Loucy (cell line): ENCODE measurements at regions not wholly inside any gene's neighbourhood (a gene's known extent, or its start where the extent isn't known, plus 50 kb on each side); places are given as distances from the start of the nearest gene placed in this dataset.
A peak's percentile ranks its signal among the peaks of the same experiment; 100 is the strongest.

Experiments used
- H2AFZ ChIP-seq: fragments of 200-600 bp; sonication (generic); 2 replicates; pipeline ENCODE4 v1.6.0; 2016; ENCODE audit warnings: antibody characterized with exemption, mild to moderate bottlenecking, low read length, moderate library complexity
- H3F3A ChIP-seq: fragments of 200-600 bp; 2 replicates; pipeline ENCODE4 v1.6.0; 2016; ENCODE audit warnings: antibody characterized with exemption, low read depth, mild to moderate bottlenecking
- H3K27me3 ChIP-seq: fragments of 200-600 bp; sonication (generic); 2 replicates; pipeline ENCODE4 v1.6.1; 2014; ENCODE audit warnings: low read length, mild to moderate bottlenecking; ENCODE audit not compliant: insufficient read depth, poor library complexity, severe bottlenecking
- H3K36me3 ChIP-seq: fragments of 200-600 bp; sonication (generic); 2 replicates; pipeline ENCODE4 v1.6.1; 2016; ENCODE audit warnings: low read length; ENCODE audit not compliant: insufficient read depth
- H3K4me1 ChIP-seq: fragments of 200-600 bp; sonication (generic); 2 replicates; pipeline ENCODE4 v1.5.1; 2014; ENCODE audit warnings: low read length, mild to moderate bottlenecking; ENCODE audit not compliant: insufficient read depth, poor library complexity, severe bottlenecking
- H3K4me2 ChIP-seq: fragments of 200-600 bp; sonication (generic); 2 replicates; pipeline ENCODE4 v1.6.0; 2014; ENCODE audit warnings: antibody characterized with exemption, low read length, low read depth, mild to moderate bottlenecking; ENCODE audit not compliant: poor library complexity, severe bottlenecking
- H3K4me3 ChIP-seq: fragments of 200-600 bp; sonication (generic); 2 replicates; pipeline ENCODE4 v1.5.1; 2014; ENCODE audit warnings: low read length, mild to moderate bottlenecking, mixed read lengths; ENCODE audit not compliant: poor library complexity, severe bottlenecking
- H3K79me2 ChIP-seq: fragments of 200-600 bp; sonication (generic); 2 replicates; pipeline ENCODE4 v1.6.1; 2014; ENCODE audit warnings: low read length; ENCODE audit not compliant: insufficient read depth
- H3K9ac ChIP-seq: fragments of 200-600 bp; sonication (generic); 2 replicates; pipeline ENCODE4 v1.6.0; 2014; ENCODE audit warnings: mild to moderate bottlenecking, low read depth, low read length, moderate library complexity; ENCODE audit not compliant: poor library complexity, severe bottlenecking
- H3K9me2 ChIP-seq: fragments of 200-600 bp; sonication (generic); replicated peaks from 2 replicates; pipeline ENCODE4 v1.6.1; 2016; ENCODE audit warnings: low read depth, low read length, mixed read lengths
- H3K9me3 ChIP-seq: fragments of 200-600 bp; sonication (generic); 2 replicates; pipeline ENCODE4 v1.6.1; 2014; ENCODE audit warnings: mild to moderate bottlenecking, antibody characterized with exemption, low read length, low read depth; ENCODE audit not compliant: insufficient read depth
- H4K20me1 ChIP-seq: fragments of 200-600 bp; sonication (generic); 2 replicates; pipeline ENCODE4 v1.6.0; 2014; ENCODE audit warnings: antibody characterized with exemption, low read length, mild to moderate bottlenecking; ENCODE audit not compliant: insufficient read depth, poor library complexity, severe bottlenecking
- EZH2phosphoT487 ChIP-seq: fragments of 200-600 bp; IDR thresholded peaks from 2 replicates; pipeline ENCODE4 v1.6.1; 2018; ENCODE audit warnings: antibody characterized with exemption, mild to moderate bottlenecking, moderate library complexity, borderline replicate concordance
- TF ChIP-seq, protein P1 (sequence below): fragments of 200-600 bp; sonication (generic); conservative IDR thresholded peaks from 2 replicates; pipeline ENCODE4 v1.5.1; 2014; ENCODE audit warnings: mild to moderate bottlenecking, antibody characterized with exemption, low read length

DNA sequence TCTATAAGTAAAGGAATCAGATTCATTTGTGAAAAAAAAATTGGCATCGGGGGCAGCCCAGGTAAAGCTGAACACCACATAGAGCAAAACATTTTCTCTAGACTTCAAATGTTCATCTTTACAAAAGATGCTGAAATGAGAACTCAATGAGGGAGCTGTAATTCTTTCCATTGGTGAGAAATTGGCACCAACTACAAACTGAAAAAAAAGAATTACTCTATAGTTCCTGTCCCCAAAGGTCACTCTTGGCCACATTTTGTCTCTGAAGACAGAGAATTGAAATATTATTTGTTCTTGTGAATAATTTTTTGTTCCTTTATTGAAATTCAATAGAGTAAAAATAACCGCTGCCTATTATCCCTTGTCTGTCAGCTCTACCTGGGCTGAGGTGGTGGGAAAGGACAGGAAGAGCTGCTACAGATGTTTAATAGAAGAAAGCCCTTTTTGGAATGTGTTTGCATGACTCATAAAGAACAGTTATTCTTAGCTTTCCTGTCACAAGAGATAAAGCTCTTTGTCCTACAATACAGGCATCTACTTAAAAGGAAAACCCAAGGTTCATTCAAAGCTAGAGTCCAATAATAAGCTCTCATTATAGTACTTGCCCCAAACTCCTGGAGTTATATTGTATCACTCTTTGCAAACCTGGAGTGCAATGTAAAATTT lies 380.1 kb upstream of the KITLG start:
- H3K9ac ChIP-seq, result no peak overlapping the region
- H3K9me2 ChIP-seq, result no peaks in the 10 kb centered on the region
- H3K4me2 ChIP-seq, result peak overlapping the region; percentile 62
- TF ChIP-seq, protein P1, sequence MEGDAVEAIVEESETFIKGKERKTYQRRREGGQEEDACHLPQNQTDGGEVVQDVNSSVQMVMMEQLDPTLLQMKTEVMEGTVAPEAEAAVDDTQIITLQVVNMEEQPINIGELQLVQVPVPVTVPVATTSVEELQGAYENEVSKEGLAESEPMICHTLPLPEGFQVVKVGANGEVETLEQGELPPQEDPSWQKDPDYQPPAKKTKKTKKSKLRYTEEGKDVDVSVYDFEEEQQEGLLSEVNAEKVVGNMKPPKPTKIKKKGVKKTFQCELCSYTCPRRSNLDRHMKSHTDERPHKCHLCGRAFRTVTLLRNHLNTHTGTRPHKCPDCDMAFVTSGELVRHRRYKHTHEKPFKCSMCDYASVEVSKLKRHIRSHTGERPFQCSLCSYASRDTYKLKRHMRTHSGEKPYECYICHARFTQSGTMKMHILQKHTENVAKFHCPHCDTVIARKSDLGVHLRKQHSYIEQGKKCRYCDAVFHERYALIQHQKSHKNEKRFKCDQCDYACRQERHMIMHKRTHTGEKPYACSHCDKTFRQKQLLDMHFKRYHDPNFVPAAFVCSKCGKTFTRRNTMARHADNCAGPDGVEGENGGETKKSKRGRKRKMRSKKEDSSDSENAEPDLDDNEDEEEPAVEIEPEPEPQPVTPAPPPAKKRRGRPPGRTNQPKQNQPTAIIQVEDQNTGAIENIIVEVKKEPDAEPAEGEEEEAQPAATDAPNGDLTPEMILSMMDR, result no peak
- no peak for TF ChIP-seq EZH2phosphoT487
- no peaks in the 10 kb centered on the region for H3K27me3 ChIP-seq
- H4K20me1 ChIP-seq, result no peaks in the 10 kb centered on the region
- no peaks in the 10 kb centered on the region for H3K9me3 ChIP-seq
- no peak overlapping the region for H2AFZ ChIP-seq
- H3K36me3 ChIP-seq, result no peaks in the 10 kb centered on the region
- H3K4me3 ChIP-seq, result peak overlapping the region; percentile 11
- H3F3A ChIP-seq, result peaks cover 9% of the 10 kb centered on the region; the same call in 1 of the 2 replicates
- H3K4me1 ChIP-seq, result peaks cover 28% of the 10 kb centered on the region
- H3K79me2 ChIP-seq, result no peaks in the 10 kb centered on the region

DNA sequence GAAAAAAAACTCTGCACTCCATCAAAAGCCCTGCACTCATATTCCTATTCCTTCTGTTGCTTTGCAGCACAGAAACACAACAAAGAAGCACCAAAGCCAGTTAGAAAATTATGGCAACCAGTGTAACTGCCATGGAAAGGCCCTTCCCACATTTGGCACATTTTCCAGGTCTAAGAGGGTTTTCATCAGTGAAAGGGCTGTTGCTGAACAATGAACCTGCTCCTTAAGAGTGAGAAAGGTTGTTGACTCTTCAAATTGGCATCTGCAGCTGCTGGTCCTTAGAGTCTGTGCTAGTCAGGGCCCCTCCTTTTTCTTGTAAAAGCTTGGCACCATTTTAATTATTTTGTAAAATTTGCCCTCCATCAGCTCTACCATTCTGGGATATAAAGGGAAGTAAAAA lies 378.7 kb upstream of the KITLG start:
- TF ChIP-seq, protein P1, result no peak
- no peak for TF ChIP-seq EZH2phosphoT487

DNA sequence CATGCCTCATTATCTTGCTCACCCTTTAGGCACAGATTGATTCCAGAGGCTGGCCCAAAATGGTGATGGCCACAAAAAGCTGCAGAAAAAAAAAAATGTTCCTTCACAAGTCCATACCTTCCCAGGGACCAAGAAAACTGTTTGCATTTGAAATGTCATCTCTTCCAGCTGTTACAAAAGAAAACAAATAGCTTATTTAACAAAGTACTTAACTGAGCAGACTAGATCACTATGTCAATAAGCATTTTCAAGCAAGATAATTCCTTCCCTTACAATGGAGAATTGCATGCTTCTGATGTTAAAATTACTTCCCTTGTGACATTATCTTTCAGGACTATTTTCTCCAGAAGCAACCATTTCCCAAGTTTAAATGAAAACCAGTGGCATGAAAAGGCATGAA lies 377.9 kb upstream of the KITLG start:
- no peak overlapping the region for H3K4me3 ChIP-seq

More for the DNA sequence above, 378.7 kb upstream of the KITLG start:
- peaks cover 9% of the 10 kb centered on the region; the same call in 1 of the 2 replicates for H3F3A ChIP-seq
- H3K4me3 ChIP-seq, result no peak overlapping the region
- no peaks in the 10 kb centered on the region for H3K79me2 ChIP-seq
- no peaks in the 10 kb centered on the region for H3K9me2 ChIP-seq
- no peaks in the 10 kb centered on the region for H3K36me3 ChIP-seq
- no peaks in the 10 kb centered on the region for H4K20me1 ChIP-seq
- H3K9ac ChIP-seq, result no peak overlapping the region
- 0 out of 2 replicates have a peak overlapping the region, but pooled peaks have one; percentile 13 for H2AFZ ChIP-seq
- no peaks in the 10 kb centered on the region for H3K27me3 ChIP-seq
- no peak overlapping the region for H3K4me2 ChIP-seq
- H3K9me3 ChIP-seq, result no peaks in the 10 kb centered on the region
- peaks cover 28% of the 10 kb centered on the region for H3K4me1 ChIP-seq

More for the DNA sequence above, 377.9 kb upstream of the KITLG start:
- Histone ChIP-seq H3K4me2 (no peak overlapping the region), H3K9me3 (no peaks in the 10 kb centered on the region), H3F3A (peaks cover 9% of the 10 kb centered on the region; the same call in 1 of the 2 replicates), H3K79me2 (no peaks in the 10 kb centered on the region), H3K9me2 (no peaks in the 10 kb centered on the region), H3K27me3 (no peaks in the 10 kb centered on the region), H3K9ac (no peak overlapping the region), H4K20me1 (no peaks in the 10 kb centered on the region), H3K36me3 (no peaks in the 10 kb centered on the region), H3K4me1 (peaks cover 28% of the 10 kb centered on the region), H2AFZ (no peak overlapping the region)
- no peak for TF ChIP-seq EZH2phosphoT487
- TF ChIP-seq, protein P1, result no peak
